Cerebellar cortex (tissue), 1 donor: ENCODE measurements at regions not wholly inside any gene's neighbourhood (a gene's known extent, or its start where the extent isn't known, plus 50 kb on each side); places are given as distances from the start of the nearest gene placed in this dataset.
"Not testable (repeated sequence)": the region's sequence is repeated elsewhere in the genome, so short reads cannot be mapped to it uniquely, and the experiment has no call there.

Experiments
- DNase-seq: peaks from one replicate; pipeline ENCODE4 v3.0.0-alpha.2; 2015; ENCODE audit warnings: low spot score

DNA sequence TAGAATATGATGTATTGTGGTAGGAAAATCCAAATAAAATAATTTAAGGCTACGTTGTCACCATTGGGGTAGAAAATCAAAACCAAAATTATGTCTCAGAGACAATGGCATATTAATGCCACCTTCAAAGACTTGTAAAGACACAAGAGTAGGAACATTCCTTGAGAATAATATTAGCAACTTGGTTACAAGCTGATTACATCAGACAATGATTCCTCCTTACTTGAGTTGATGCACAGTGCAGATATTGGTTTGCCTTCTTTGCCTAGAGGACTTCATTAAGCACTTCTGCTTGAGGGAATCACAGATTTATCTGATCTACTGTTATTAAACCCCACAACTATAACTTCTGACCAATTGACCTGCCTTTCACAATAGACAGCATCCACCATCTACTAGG lies 500.2 kb downstream of the CDH9 start:
- DNase-seq: no peak

DNA sequence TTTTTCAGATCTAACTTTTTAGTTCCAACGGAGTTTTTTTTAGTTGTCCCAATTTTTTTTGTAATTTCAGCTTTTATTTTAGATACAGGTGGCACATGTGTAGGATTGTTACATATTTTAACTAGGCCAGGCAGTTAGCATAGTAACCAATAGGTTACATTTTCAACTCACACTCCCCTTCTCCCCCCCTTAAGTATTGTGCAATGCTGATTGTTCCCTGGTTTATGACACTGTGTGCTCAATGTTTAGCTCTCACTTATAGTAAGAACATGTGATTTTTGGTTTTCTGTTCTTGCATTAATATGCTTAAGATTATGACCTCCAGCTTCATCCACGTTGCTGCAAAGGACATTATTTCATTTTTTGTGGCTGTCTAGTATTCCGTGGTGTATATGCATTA lies 503.2 kb downstream of the CDH9 start:
- no peak for DNase-seq

DNA sequence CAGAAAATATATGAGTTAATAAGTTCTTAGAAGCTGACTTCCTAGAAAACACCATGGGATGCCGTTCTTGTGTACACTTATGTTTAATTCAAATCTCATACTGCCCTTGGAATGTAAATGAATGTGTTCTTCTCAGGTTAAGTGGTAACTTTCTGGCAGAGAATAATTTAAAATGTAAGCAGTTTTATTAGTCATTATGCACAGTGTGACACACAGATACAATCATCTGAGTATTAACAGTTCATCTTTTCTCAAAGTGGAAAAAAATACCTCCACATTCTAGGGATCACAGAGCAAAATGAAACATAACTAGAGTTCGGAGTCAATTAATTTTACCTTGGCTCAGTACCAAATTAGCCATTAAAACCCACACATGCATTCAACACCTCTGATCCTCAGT lies 508.1 kb downstream of the CDH9 start:
- no peak for DNase-seq

DNA sequence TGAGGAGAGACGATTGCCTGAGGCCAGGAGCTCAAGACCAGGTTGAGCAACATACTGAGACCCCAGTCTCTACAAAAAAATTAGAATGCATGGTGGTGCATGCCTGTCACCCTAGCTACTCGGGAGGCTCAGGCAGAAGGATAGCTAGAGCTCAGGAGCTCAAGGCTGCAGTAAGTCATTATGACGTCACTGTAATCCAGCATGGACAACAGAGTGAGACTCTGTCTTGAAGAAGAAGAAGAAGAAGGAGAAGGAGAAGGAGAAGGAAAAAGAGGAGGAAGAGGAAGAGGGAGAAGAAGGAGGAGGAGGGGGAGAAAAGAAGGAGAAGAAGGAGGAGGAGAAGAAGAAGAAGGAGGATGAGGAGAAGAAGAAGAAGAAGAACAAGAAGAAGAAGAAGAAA lies 519.1 kb downstream of the CDH9 start:
- DNase-seq: no peak

DNA sequence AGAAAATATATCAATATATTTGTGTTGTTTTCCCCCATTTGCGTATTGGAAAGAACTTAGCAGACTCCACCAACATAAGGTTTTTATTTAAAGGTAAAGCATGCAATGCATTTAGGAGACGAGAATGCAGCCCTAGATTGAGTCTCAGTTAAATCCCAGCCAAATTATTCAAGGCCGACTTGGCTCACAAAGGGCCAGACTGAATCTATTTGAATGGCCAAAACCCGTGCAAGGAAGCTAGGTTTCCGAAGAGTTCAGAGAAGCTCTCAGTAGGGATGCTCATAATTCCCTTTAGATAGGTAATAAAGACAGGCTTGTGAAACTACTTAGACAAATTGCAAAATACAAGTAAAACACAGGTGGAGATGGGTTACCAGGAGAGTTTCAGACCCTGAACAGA lies 520.3 kb downstream of the CDH9 start:
- no peak for DNase-seq

DNA sequence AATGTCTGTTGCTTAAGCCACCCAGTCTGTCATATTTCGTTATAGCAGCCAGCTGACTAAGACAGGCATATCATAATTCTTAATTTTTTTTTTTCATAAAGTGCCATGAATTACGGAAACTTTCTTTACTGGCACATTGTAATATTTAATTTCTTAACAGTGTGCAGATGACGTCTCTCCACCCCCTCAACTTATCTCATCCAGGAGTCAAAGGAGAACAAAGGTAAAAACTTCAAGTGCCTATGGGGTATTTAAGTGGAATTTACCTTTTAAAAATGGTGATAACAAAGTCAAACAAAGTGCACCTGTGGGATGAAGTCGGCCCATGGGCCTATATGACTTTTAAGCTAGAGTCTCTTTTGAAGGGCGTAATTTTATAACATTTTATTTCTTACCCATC lies 539.4 kb downstream of the CDH9 start:
- DNase-seq: no peak

DNA sequence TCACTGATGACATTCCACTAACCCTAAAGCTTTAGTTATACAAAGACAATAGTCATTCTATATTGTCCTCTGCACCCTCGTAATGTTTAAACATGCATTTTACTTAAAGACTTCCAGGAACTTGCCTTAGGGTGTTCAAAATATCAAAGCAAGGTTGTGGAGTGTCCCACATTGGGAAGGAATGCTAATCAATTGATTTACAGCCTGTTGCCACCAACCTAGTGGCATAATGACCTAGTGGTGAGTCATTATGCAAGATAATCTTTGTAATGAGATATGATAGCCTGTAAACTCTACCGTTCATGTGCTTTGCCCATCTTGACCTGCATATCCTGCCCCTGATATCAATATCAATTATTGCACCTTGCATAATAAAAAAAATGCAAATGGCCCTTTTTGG lies 542.9 kb downstream of the CDH9 start:
- no peak for DNase-seq

DNA sequence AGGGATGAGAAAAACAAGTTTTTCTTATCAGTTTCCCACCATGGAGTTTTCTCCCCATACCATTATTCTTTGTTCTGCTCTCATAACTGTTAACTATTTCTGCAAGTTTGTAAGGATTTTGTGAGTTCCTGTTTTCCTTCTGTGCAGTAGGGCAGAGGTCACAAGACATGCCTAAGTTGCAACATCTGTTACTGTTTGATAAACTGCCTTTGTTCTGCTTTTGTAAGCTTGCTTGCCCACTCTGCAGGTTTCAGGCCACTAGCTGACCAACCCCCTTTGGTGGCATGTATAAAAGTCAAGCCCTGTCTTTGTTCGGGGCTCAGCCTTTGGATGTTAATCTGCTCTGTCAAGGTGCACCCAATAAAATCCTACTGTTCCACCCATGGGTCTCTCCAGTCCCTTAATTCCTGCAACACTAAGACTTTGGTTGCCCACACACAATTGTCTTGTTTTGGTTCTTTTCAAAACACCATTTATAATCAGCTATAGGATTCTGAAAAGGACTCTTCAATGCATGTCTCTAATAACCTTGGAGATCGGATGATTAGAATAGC lies 545.4 kb downstream of the CDH9 start:
- no peak for DNase-seq

DNA sequence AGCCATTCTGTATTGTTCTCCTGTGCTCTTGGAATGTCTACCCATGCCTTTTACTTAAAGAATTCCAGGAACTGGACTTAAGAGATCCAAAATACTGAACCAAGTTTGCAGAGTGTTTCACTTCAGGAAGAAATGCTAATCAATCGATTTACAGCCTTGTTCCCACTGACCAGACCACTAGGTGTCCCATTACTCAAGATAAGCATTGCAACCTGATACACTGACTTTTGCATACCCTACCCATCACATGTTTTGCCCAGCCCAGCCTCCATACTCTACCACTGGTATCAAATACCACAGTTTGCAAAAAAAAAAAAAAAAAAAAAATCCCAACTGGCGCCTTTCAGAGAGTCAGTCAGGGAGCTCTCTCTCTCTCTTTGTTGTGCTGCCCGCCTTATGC lies 550.8 kb downstream of the CDH9 start:
- no peak for DNase-seq

DNA sequence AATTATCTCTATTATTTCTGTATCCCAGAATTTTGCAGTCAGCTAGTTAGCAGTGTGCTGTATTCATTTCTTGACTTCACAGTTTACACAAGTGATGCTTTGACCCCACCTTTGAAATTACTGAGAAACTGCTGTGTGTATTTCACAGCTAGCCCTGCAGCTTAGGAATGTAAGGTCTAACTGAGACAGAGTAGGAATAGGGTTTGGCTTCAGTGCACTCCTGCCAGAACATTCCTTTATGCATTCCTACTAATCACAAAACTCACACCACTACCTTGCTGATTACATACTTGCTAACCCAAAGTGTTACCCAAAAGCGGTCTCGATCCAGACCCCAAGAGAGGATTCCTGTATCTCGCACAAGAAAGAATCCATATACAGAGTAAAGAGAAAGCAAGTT lies 551.8 kb downstream of the CDH9 start:
- no peak for DNase-seq

DNA sequence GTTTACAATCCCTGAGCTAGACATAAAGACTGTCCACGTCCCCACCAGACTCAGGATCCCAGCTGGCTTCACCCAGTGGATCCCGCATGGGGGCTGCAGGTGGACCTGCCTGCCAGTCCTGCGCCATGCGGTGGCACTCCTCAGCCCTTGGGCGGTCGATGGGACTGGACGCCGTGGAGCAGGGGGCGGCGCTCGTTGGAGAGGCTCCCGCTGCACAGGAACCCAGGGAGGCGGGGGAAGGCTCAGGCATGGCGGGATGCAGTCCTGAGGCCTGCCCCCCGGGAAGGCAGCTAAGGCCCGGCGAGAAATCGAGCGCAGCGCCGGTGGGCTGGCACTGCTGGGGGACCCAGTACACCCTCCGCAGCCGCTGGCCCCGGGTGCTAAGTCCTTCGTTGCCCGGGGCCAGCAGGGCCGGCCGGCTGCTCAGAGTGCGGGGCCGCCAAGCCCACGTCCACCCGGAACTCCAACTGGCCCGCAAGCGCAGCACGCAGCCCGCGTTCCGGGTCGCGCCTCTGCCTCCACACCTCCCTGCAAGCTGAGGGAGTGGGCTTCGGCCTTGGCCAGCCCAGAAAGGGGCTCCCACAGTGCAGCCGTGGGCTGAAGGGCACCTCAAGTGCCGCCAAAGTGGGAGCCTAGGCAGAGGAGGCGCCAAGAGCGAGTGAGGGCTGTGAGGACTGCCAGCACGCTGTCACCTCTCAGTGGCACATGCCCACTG lies 553.1 kb downstream of the CDH9 start:
- not testable (repeated sequence) for DNase-seq

DNA sequence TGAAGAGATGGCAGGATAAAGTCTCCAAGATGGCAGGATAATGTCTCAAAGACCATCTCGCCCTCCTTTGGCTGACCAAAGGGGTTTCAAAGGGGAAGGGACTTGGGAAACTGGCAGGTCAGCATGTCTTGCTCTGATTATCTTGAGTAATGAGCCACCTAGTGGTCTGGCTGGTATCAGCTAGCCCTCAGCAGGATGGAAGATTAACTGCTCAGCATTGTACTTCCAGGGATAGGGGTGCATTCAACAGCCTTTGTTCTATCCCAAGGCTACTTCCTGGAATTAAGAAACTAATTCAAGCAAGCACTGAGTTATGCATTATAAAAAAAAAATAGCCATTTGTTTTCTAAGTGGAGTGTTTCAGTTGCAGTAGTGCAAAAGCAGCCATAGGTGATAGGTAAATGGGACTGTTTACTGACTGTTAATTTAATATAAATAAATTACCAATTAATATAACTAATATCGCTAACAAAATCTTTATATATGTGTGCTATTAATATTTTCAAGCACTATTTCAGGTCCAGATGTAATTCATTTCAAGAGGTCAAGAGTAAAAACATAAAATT lies 555.5 kb downstream of the CDH9 start:
- peak; percentile 36 for DNase-seq

DNA sequence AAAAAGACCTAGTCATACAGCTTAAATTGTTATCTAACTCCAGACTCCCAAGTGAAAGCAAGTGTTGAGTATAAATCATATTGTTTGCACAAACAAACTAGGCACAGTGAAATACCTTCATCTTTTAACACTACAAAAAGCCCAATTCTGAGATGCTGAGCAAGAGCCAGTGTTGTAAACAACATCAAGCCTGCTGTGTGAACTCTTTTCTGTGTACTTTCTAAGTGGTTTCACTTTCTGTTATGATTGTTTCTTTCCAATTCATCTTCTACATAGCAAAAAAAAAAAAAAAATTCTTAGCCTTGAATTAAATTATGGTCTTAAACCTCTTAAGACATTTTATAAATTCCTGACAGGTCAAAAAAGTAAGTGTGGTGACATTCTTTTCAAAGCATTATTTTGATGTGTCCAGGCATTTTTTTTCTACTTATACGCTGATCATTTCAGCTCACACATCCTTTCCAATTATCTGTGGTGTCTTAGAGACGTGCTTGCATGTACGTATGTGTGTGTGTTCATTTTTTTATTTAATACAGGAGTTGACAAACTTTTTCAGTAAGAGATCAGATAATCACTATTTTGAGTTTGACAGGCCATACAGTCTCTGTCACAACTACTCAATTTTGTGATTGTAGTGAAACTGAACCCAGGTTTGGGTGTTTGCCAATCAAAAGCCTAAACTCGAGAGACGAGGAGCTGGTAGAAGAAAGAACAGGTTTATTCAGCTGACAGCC lies 556.1 kb downstream of the CDH9 start:
- DNase-seq: no peak

DNA sequence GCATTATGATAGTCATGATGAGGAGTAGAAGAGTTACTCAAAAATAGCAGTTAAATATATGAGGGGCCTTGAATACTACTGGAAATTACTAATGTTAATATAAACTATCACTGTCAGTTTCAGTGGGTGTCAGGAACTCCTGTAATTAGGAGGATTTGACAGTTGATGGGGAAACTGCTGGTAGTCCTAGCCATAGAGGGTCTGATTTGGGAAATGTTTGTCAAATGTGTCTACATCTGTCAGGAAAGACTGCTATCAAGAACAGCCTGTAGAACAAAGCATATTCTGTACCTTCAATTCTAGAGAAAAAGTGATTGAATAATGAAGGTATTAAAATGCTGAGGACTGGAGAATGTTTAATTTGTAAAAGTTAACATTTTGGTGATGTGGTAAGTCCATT lies 567.9 kb downstream of the CDH9 start:
- DNase-seq: no peak

DNA sequence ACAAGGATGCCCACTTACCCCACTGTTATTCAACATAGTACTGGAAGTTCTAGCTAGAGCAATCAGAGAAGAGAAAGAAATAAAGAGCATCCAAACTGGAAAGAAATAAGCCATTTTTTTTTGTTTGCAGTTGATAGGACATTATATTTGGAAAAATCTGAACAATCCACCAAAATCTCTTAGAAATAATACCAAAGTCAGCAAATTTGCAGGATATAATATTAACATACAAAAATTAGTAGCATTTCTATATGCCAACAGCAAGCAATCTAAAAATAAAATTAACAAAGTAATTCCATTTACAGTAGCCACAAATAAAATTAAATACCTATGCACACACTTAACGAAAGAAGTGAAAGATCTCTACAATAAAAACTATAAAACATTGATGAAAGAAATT lies 599.3 kb downstream of the CDH9 start:
- DNase-seq: no peak

DNA sequence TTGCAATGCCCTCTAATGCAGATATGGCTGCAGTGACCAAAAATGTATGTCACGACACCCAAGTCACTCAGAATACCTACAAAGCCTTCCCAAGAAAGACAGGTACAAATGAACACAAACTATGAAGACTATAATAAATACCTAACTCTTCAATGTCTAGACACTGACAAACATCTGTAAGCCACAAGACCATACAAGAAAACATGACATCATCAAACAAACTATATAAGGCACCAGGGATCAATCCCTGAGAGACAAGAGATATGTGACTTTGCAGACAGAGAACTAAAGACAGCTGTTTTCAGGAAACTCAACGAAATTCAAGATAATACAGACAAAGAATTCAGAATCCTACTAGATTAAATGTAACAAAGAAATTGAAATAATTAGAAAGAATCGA lies 603.7 kb downstream of the CDH9 start:
- DNase-seq: no peak

DNA sequence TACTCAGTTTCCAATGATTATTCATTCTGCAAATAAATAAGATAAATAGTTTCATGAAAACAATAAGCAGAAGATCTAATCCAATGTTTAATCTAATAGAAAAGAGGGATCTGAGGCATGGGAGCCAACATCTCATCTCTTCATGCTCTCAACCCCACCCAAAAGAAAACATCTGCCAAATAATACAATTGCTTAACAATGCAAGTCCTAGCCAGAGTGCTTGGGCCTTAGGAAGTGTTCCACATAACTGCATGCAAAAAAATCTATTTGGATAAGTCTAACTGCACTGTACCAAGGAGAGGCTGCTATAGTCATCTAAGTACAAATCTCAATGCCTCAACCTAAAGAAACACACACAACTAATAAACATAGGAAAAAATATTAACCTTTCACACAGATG lies 606.0 kb downstream of the CDH9 start:
- no peak for DNase-seq

DNA sequence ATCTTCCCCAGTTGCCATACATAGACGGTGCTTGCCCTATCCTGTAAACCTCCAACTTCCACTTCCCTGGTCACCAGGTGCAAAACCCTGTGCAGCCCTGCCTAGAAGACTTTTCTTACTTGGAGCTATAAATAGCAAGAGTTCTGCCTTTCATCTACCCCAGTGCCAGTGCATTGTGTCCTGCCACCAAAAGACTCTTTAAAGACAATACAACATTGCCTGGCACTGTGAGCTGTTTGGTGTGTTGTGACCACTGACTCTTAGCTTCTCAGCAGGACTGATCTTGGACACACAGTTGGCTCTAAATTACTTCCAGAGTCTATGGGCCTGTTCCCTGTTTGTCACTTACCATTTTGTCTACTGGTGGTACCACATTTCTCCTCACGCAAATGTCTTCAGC lies 608.1 kb downstream of the CDH9 start:
- DNase-seq: no peak

DNA sequence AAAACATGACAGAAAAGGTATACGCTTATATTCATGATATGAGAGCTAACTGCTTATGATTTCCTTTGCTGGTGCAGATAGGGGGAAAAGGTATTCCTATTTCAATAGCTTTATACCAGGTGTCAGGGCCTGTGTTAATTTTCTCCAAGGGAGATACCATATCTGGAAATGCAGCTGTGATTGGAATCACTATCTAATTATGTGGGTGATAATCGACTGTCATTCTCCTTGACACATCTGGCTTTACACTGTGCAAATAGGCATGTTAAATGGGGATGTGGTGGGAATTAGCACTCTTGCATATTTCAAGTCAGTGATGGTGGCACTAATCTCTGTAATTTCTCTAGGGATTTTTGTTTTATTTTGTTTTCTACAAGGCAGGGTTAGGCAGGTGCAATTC lies 611.1 kb downstream of the CDH9 start:
- DNase-seq: no peak

DNA sequence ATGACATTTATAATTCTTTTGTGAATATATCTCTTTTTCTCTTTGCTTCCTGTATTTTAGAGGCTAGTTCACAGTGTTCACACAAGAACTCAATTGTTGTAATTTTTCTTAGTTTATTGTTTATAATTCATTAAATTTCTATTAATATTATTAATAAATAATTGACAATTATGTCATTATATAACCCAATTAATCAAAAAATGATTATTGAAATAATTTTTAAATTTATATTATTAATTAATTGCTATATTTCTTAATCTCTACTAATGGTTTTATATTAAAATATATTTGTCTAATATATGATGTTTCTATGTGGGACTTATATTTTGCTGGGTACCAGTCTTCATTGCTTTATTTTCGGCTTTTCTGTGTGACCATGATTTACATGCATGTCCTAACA lies 618.4 kb downstream of the CDH9 start:
- DNase-seq: no peak

DNA sequence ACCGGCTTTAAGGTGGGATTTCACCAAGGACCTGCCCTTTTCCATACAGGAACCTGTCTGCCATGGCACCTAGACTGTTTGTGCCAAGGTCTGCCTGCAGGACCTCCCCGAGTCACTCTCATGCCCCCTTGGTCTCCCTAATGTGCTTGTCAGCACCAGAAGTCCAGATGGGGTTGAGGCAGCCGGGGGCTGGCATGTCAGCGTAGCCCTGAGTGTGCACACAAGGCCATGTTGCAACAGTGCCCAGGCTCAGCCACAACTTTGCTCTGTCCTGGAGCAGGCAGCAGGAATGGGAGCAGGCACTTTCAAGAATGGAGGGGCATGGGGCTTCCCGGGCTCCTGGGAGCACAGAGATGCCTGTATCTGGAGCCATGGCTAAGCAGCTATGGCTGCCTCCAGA lies 621.5 kb downstream of the CDH9 start:
- DNase-seq: no peak

DNA sequence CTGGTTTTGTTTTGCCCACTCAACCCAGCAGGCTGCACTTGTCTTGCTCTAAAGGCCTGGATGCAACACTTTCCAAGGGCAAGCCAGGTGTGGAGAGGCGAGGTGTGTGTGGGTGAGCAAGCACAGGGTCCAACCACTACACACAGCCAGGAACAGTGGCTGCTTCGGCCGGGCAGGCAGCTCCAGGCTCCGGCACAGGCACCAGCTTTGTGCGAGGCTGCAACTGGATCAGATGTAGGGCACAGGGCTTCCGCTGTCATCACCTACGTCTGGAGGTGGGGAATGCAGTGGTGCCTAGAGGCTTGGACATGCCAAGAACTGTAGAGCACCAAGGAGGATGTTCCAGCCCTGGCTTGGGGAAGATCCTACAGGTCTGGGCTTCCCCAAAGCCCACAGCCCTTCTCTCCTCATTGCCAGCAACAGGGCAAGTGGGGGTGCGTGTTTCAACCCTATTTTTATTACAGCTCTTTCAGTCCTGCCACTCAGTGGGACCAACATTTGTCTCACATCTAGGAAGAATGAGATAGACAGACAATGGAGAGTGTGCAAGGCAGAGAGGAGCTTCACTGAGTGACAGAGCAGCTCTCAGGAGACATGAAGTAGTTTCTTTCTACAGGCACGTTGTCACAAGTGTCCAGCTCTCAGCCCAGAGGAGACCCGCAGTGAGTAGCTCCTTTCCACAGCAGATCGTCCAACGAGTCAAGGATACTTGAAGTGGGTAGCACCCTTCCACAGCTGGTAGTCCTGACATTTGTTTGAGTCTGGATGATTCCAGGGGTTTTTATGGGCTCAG lies 622.2 kb downstream of the CDH9 start:
- no peak for DNase-seq

DNA sequence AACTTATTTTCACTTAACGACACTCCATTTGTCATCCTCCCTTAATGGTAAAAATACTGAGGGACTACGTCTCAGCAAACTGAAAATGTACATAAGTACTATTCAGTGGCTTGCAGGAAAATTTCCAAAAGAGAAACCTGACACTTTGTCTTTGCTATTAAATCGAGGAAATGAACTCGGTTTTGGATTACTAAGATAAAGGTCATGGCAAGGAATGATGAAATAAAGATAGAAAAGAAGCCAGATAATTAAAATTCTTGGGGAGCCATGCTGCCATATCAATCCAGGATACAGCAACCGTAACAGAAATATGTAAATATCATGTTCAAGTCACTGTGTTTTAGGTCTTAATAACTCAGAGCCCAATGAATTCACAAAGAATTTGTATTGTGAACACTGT lies 647.8 kb downstream of the CDH9 start:
- no peak for DNase-seq
